ENCODE measurements at regions not wholly inside any gene's neighbourhood (a gene's known extent, or its start where the extent isn't known, plus 50 kb on each side); places are given as distances from the start of the nearest gene placed in this dataset.

GRCh38 chr5:38200872-38201557 is 57.3 kb upstream of the EGFLAM start:
- no peak overlapping the region for H2AFZ ChIP-seq (ENCODE audit: low read depth, low read length, poor library complexity, severe bottlenecking)
- DNase-seq (ENCODE audit: low read depth, low spot score) (no peak), ATAC-seq (no peak)
- H3K9me2 ChIP-seq (ENCODE audit: insufficient read depth): no peaks in the 10 kb centered on the region
- no peaks in the 10 kb centered on the region for H3K36me3 ChIP-seq (ENCODE audit: control insufficient read depth in 1 of 2, insufficient read depth in 2 of 2, low read length in 2 of 2)
- no peaks in the 10 kb centered on the region for H3K79me2 ChIP-seq (ENCODE audit: insufficient read depth, low read length)
- TF ChIP-seq ZNF274 (IDR thresholded peaks at IDR 0.05; ENCODE audit: low read depth, low read length): no peak
- TF ChIP-seq CEBPB (IDR thresholded peaks at IDR 0.05; ENCODE audit: low read depth): no peak
- TF ChIP-seq SRF (IDR thresholded peaks at IDR 0.05; ENCODE audit: low read depth): no peak
- no peak for TF ChIP-seq POLR2AphosphoS5 (IDR thresholded peaks at IDR 0.05; ENCODE audit: low read depth, low read length)
- no peak for TF ChIP-seq EZH2 (IDR thresholded peaks at IDR 0.05)
- no peak for TF ChIP-seq REST (IDR thresholded peaks at IDR 0.05; ENCODE audit: low read depth)
- TF ChIP-seq CBX3 (IDR thresholded peaks at IDR 0.05; ENCODE audit: low read depth): no peak
- no peak for TF ChIP-seq EGR1 (IDR thresholded peaks at IDR 0.05; ENCODE audit: low read depth)
- no peak for TF ChIP-seq SIN3A (IDR thresholded peaks at IDR 0.05; ENCODE audit: low read depth)
- no peak for TF ChIP-seq JUND (IDR thresholded peaks at IDR 0.05)
- no peak for TF ChIP-seq YY1 (IDR thresholded peaks at IDR 0.05; ENCODE audit: extremely low read depth, insufficient replicate concordance, low read depth, low read length)
- TF ChIP-seq RAD21 (IDR thresholded peaks at IDR 0.05; ENCODE audit: low read depth): no peak
- TF ChIP-seq ATF3 (IDR thresholded peaks at IDR 0.05): no peak
- no peak for TF ChIP-seq TCF7L2 (IDR thresholded peaks at IDR 0.05; ENCODE audit: borderline replicate concordance, extremely low read depth, insufficient read depth, insufficient read length)
- no peak for TF ChIP-seq POLR2A (IDR thresholded peaks at IDR 0.05; ENCODE audit: borderline replicate concordance, extremely low read depth, insufficient read depth, insufficient read length)
- TF ChIP-seq FOSL1 (IDR thresholded peaks at IDR 0.05; ENCODE audit: low read depth): no peak
- TF ChIP-seq ZBTB33 (IDR thresholded peaks at IDR 0.05; ENCODE audit: extremely low read depth, insufficient replicate concordance, low read length): no peak
- no TSS peak for BruUV-seq (replicated peaks)
- H3K9me3 ChIP-seq (ENCODE audit: control insufficient read depth in 1 of 2, insufficient read depth in 1 of 2, low read depth in 1 of 2, low read length in 2 of 2): no peaks in the 10 kb centered on the region
- no peaks in the 10 kb centered on the region for H3K27me3 ChIP-seq (ENCODE audit: insufficient read depth, low read length)
- H3K4me2 ChIP-seq (ENCODE audit: low read length): no peak overlapping the region
- CTCF ChIA-PET: no interaction called here
- no peak overlapping the region for H3K27ac ChIP-seq (ENCODE audit: low read depth, low read length)
- POLR2A ChIA-PET: no interaction called here
- RAD21 ChIA-PET (ENCODE audit: low non-redundant PET in 1 of 2, low total read pairs in 2 of 2, uncharacterized antibody in 2 of 2, unreplicated experiment in 2 of 2): no interaction called here
- H3K4me1 ChIP-seq (ENCODE audit: control insufficient read depth in 1 of 2, insufficient read depth in 2 of 2, low read length in 2 of 2): no peaks in the 10 kb centered on the region
- H3K9ac ChIP-seq (ENCODE audit: low read length): no peak overlapping the region
- H3K4me3 ChIP-seq (replicated peaks in 1 of 2; ENCODE audit: low read depth in 1 of 2, low read length in 2 of 2): no peak overlapping the region
- intact Hi-C loops (cut with micrococcal nuclease): loop anchor here (10.0 kb wide), 1 partner anchor 724 kb away; no protein-coding TSS in a partner anchor
- H4K20me1 ChIP-seq (ENCODE audit: insufficient read depth): no peaks in the 10 kb centered on the region
